ENCODE measurements at regions not wholly inside any gene's neighbourhood (a gene's known extent, or its start where the extent isn't known, plus 50 kb on each side); places are given as distances from the start of the nearest gene placed in this dataset.

- no peak for TF ChIP-seq ZBTB20 (tag by site-specific recombination; IDR thresholded peaks at IDR 0.05)
- no peak for TF ChIP-seq GLIS2 (tag by site-specific recombination; IDR thresholded peaks at IDR 0.05)
- TF ChIP-seq CTCF (tag by site-specific recombination; IDR thresholded peaks at IDR 0.05), result no peak
- TF ChIP-seq REST (tag by site-specific recombination; IDR thresholded peaks at IDR 0.05), result no peak
- no peak for TF ChIP-seq PRDM4 (tag by site-specific recombination; IDR thresholded peaks at IDR 0.05)
- TF ChIP-seq ZNF362 (tag by site-specific recombination; IDR thresholded peaks at IDR 0.05), result no peak
Measured at GRCh38 chr13:37403776-37404527, 194.6 kb downstream of the POSTN start.

All from HEK293 (cell line).